Right renal cortex interstitium (tissue), 3 donors: ENCODE measurements at regions not wholly inside any gene's neighbourhood (a gene's known extent, or its start where the extent isn't known, plus 50 kb on each side); places are given as distances from the start of the nearest gene placed in this dataset.

Experiments
- DNase-seq, 3 donors: peaks; one replicate each; pipeline ENCODE4 v3.0.0-alpha.2; 2013; ENCODE audit warnings: low read depth in 3 of 3, low spot score in 2 of 3

- DNase-seq = no peak
Observed at GRCh38 chr11:112727341-112727841, 233.8 kb upstream of the NCAM1 start.

GRCh38 chr11:112728288-112728687 lies 232.9 kb upstream of the NCAM1 start:
- no peak for DNase-seq

- no peak for DNase-seq
Observed at GRCh38 chr11:112728716-112729115, 232.5 kb upstream of the NCAM1 start.

- DNase-seq = no peak
Observed at GRCh38 chr11:112730591-112730990, 230.6 kb upstream of the NCAM1 start.

- no peak for DNase-seq
Observed at GRCh38 chr11:112731538-112731937, 229.7 kb upstream of the NCAM1 start.

- no peak for DNase-seq
Observed at GRCh38 chr11:112732031-112732430, 229.2 kb upstream of the NCAM1 start.

GRCh38 chr11:112734207-112734606 lies 227.0 kb upstream of the NCAM1 start:
- peak in 2 of 3 donors; percentile 57 to 68 for DNase-seq

- DNase-seq = no peak
Observed at GRCh38 chr11:112735470-112735869, 225.8 kb upstream of the NCAM1 start.

GRCh38 chr11:112744041-112744440 lies 217.2 kb upstream of the NCAM1 start:
- no peak for DNase-seq

GRCh38 chr11:112745973-112746372 lies 215.2 kb upstream of the NCAM1 start:
- no peak for DNase-seq

- DNase-seq = no peak
Observed at GRCh38 chr11:112748252-112748651, 213.0 kb upstream of the NCAM1 start.

- DNase-seq = peak; percentile 69 to 77 (median 74)
Observed at GRCh38 chr11:112748713-112749543, 212.3 kb upstream of the NCAM1 start.

- no peak for DNase-seq
Observed at GRCh38 chr11:112751329-112751728, 209.9 kb upstream of the NCAM1 start.

GRCh38 chr11:112751772-112752171 lies 209.4 kb upstream of the NCAM1 start:
- DNase-seq = no peak

- DNase-seq = no peak
Observed at GRCh38 chr11:112752563-112752962, 208.7 kb upstream of the NCAM1 start.

- no peak for DNase-seq
Observed at GRCh38 chr11:112753706-112754105, 207.5 kb upstream of the NCAM1 start.

GRCh38 chr11:112759418-112759817 lies 201.8 kb upstream of the NCAM1 start:
- DNase-seq = no peak

- no peak for DNase-seq
Observed at GRCh38 chr11:112760396-112761059, 200.7 kb upstream of the NCAM1 start.

GRCh38 chr11:112761911-112762706 lies 199.1 kb upstream of the NCAM1 start:
- DNase-seq = no peak

- DNase-seq = no peak
Observed at GRCh38 chr11:112762707-112763090, 198.5 kb upstream of the NCAM1 start.

- no peak for DNase-seq
Observed at GRCh38 chr11:112765337-112765736, 195.9 kb upstream of the NCAM1 start.
